LNCAP (cell line): ENCODE measurements at regions not wholly inside any gene's neighbourhood (a gene's known extent, or its start where the extent isn't known, plus 50 kb on each side); places are given as distances from the start of the nearest gene placed in this dataset.

Experiments
- TF ChIP-seq, protein P1 (sequence below): fragments of 450-650 bp; IDR thresholded peaks from 2 replicates; pipeline ENCODE4 v1.5.1; 2017; ENCODE audit warnings: mild to moderate bottlenecking

DNA sequence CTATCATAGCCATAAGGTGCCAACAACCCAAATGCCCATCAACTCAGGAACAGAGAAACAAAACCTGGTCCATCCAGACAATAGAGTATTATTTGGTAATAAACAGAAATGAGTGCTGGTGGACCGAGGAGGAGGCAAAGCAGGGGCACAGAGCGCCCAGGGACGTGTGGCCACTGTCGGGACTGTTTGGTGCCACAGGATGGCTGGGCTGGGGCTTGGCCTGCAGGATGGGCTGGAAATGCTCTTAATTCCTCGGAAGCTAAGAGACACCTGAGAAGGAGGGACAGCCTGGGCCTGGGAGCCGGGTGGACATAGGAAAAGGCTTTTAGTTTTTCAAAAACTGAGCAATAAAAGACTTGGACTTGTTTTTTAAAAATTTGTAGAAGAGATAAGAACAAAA lies 216.4 kb downstream of the DLL1 start:
- TF ChIP-seq, protein P1, sequence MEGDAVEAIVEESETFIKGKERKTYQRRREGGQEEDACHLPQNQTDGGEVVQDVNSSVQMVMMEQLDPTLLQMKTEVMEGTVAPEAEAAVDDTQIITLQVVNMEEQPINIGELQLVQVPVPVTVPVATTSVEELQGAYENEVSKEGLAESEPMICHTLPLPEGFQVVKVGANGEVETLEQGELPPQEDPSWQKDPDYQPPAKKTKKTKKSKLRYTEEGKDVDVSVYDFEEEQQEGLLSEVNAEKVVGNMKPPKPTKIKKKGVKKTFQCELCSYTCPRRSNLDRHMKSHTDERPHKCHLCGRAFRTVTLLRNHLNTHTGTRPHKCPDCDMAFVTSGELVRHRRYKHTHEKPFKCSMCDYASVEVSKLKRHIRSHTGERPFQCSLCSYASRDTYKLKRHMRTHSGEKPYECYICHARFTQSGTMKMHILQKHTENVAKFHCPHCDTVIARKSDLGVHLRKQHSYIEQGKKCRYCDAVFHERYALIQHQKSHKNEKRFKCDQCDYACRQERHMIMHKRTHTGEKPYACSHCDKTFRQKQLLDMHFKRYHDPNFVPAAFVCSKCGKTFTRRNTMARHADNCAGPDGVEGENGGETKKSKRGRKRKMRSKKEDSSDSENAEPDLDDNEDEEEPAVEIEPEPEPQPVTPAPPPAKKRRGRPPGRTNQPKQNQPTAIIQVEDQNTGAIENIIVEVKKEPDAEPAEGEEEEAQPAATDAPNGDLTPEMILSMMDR, result no peak

DNA sequence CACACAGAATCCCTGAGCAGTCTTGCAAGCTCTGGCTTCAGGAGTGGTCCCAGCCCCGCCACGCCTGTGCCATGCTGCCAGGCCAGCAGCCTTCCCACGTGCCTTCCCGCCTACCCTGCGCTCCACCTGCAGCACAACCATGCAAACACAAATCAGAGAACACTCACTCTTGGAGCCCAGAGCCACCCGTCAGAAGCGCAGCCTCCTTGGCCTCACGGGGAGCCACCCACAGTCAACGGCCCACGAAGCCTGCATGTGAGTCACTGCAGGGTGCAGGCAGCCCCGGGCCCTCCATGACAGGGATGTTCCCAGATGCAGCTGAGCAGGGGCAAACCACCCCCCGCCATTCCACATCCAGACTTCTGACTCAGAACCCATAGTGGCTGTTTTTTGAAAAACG lies 217.0 kb downstream of the DLL1 start:
- TF ChIP-seq, protein P1, result no peak

DNA sequence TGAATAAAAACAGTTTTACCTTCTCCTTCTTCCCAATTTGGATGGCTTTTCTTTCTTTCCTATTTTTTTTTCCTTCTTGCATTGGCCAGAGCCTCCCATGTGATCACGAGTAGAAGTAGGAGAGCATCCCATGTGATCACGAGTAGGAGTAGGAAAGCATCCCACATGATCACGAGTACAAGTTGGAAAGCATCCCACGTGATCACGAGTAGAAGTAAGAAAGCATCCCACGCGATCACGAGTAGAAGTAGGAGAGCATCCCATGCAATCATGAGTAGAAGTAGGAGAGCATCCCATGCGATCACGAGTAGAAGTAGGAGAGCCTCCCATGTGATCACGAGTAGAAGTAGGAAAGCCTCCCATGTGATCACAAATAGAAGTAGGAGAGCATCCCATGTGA lies 218.6 kb downstream of the DLL1 start:
- TF ChIP-seq, protein P1, result no peak

DNA sequence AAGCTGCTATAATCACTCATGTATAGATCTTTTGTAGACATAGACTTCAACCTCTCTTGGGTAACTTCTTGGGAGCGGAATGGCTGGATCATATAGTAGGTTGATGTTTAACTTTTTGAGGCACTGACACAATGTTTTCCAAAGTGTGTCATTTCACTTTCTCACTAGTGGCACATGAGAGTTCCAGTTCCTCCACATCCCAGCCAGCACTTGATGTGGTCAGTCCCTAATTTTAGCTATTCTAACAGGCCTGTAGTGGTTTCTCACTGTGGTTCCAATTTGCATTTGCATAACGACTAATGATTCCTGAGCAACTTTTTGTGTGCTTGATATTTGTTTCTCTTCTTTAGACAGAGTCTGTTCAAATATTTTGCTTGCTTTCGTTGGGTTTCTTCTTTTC lies 221.3 kb downstream of the DLL1 start:
- TF ChIP-seq, protein P1, result no peak

DNA sequence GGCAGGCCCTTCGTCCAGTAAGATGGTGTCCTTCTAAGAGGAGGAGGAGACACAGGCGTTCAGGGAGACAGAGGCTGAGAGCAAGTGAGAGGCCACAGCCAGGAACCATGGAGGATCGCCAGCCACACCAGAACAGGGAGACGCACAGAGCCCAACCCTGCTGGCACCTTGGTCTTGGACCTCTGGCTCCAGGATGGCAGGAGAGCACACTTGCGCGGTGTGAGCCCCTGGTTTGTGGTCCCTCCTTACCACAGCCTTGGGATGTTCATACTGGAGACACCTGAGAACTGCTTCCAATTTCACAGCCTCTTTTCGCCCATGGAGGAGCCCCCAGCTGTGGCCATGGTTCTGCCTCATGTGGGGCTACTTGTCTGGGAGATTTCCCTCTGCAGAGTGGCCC lies 222.4 kb downstream of the DLL1 start:
- TF ChIP-seq, protein P1, result no peak

DNA sequence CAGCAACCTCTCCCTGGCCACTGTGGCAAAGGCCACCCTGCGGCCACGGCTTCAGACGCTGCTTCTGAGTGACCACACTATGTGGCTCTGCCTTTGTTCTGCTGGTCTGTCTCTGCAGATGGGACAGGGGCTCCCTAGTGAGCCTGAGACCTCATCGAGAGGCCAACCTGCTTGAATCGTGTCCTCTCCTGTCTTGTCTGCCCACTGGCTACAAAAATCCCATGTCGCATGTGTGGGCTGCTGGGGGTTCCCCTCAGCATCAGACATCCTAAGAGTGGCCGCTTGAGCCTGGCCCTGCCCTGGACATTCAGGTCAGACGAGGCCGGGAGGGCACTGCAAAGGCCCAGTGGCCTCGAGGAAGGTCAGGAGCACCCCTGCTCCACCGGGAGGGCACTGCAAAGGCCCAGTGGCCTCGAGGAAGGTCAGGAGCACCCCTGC lies 222.9 kb downstream of the DLL1 start:
- TF ChIP-seq, protein P1, result no peak

DNA sequence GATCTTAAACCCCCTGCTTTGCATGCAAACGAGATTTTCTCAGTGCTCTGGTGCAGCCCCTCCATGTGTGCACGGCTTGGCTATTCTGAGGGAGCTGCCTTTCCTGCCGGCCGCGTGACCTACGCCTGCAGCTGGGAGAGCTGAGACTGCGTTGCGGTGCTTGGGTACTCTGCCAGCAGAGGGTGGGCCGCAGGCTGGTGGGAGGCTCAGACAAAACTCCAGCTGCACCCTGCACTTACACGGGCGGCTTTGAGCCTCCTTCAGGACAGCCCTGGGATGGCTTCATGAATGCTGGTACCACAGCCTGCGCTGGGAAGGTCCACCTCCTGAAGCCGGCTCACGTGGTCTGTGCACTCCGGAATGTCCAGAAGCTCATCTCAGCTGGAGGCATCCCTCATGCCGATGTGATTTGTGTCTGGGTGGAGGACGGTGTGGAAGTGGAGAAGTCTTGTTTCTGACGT lies 223.7 kb downstream of the DLL1 start:
- TF ChIP-seq, protein P1, result no peak

DNA sequence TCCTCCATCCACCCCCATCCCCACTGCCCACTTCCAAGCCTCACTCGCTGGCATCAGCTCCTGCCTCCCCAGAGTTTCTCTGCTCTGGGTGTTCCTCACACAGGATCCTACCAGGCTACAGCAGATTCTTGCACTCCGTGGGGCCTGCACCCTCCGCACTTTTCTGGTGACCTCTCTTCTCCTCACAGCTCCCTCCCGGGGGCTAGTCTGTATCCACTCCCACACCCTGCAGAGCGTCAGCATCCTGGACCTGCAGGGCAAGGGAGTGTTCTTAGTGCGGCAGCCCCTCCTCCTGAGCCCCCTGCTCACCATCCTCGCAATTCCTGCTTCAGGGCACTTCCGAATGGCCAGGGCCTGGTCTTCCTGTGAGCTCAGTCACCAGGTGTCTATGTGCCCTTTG lies 224.2 kb downstream of the DLL1 start:
- TF ChIP-seq, protein P1, result no peak
